GM18505 (cell line): ENCODE measurements at regions not wholly inside any gene's neighbourhood (a gene's known extent, or its start where the extent isn't known, plus 50 kb on each side); places are given as distances from the start of the nearest gene placed in this dataset.

Experiments used
- ATAC-seq: cut with Tn5 transposase; IDR thresholded peaks from one replicate; pipeline ENCODE4 v1.9.1; 2021; ENCODE audit not compliant: unreplicated experiment
- POLR2A ChIP-seq: IDR thresholded peaks from 4 replicates; pipeline ENCODE4 v1.6.1; 2011; ENCODE audit warnings: borderline replicate concordance; ENCODE audit not compliant: insufficient read depth, insufficient read length; ENCODE audit errors: extremely low read depth

GRCh38 chr17:71966055-71966454 lies 154.8 kb upstream of the SOX9 start:
- TF ChIP-seq POLR2A, result no peak
- no peak for ATAC-seq

- TF ChIP-seq POLR2A, result no peak
- ATAC-seq, result no peak
Measured at GRCh38 chr17:71966459-71967313, 154.1 kb upstream of the SOX9 start.

- no peak for TF ChIP-seq POLR2A
- ATAC-seq, result no peak
Measured at GRCh38 chr17:71969500-71969899, 151.3 kb upstream of the SOX9 start.

GRCh38 chr17:71970312-71970711 lies 150.5 kb upstream of the SOX9 start:
- no peak for TF ChIP-seq POLR2A
- peak; percentile 78 for ATAC-seq

GRCh38 chr17:71974051-71974450 lies 146.8 kb upstream of the SOX9 start:
- no peak for ATAC-seq
- no peak for TF ChIP-seq POLR2A

GRCh38 chr17:71975331-71975801 lies 145.5 kb upstream of the SOX9 start:
- no peak for TF ChIP-seq POLR2A
- ATAC-seq, result no peak

GRCh38 chr17:71976011-71976649 lies 144.7 kb upstream of the SOX9 start:
- TF ChIP-seq POLR2A, result no peak
- ATAC-seq, result no peak

GRCh38 chr17:71978435-71978834 lies 142.4 kb upstream of the SOX9 start:
- TF ChIP-seq POLR2A, result no peak
- ATAC-seq, result no peak

GRCh38 chr17:71980171-71980570 lies 140.6 kb upstream of the SOX9 start:
- TF ChIP-seq POLR2A, result no peak
- no peak for ATAC-seq

GRCh38 chr17:71983828-71984227 lies 137.0 kb upstream of the SOX9 start:
- no peak for ATAC-seq
- TF ChIP-seq POLR2A, result no peak

GRCh38 chr17:71985111-71986039 lies 135.4 kb upstream of the SOX9 start:
- no peak for TF ChIP-seq POLR2A
- ATAC-seq, result no peak

GRCh38 chr17:71986886-71987285 lies 133.9 kb upstream of the SOX9 start:
- ATAC-seq, result no peak
- no peak for TF ChIP-seq POLR2A

GRCh38 chr17:71987634-71988033 lies 133.2 kb upstream of the SOX9 start:
- ATAC-seq, result peak; percentile 68
- no peak for TF ChIP-seq POLR2A

GRCh38 chr17:71989117-71989516 lies 131.7 kb upstream of the SOX9 start:
- TF ChIP-seq POLR2A, result no peak
- no peak for ATAC-seq

GRCh38 chr17:71993363-71993762 lies 127.5 kb upstream of the SOX9 start:
- no peak for TF ChIP-seq POLR2A

More at GRCh38 chr17:71993363-71993762, 127.5 kb upstream of the SOX9 start:
- no peak for ATAC-seq
